IMR-90 (cell line): ENCODE measurements at regions not wholly inside any gene's neighbourhood (a gene's known extent, or its start where the extent isn't known, plus 50 kb on each side); places are given as distances from the start of the nearest gene placed in this dataset.

ENCODE experiments used
- ATAC-seq: fragments of 200-7000 bp; cut with Tn5 transposase; 2 replicates; pipeline ENCODE4 v1.9.1; 2020; ENCODE audit warnings: low read depth, mild to moderate bottlenecking, moderate library complexity
- BruUV-seq: library from RNA; stranded (reverse); fragments of 400-500 nt; replicated peaks from 2 replicates; lab custom pipeline; 2021; lab: Mats Ljungman, UMichigan
- CTCF ChIA-PET: fragments of 300-600 bp; formaldehyde crosslinking; extraction: SDS; loops from one replicate; lab custom pipeline; 2021; ENCODE audit warnings: antibody characterized with exemption; lab: Yijun Ruan, JAX
- POLR2A ChIA-PET: fragments of 300-600 bp; sonication (Branson Sonifier 250); formaldehyde crosslinking; loops from one replicate; lab custom pipeline; 2022; ENCODE audit warnings: antibody characterized with exemption; ENCODE audit not compliant: unreplicated experiment; lab: Charles Lee
- DNase-seq: peaks from one replicate; pipeline ENCODE4 v3.0.0; 2013
- H2AFZ ChIP-seq: replicated peaks from 2 replicates; pipeline ENCODE3; 2013; ENCODE audit warnings: low read length, mild to moderate bottlenecking; ENCODE audit not compliant: poor library complexity
- H2AK5ac ChIP-seq: 2 replicates; pipeline ENCODE4 v1.6.1; 2013; ENCODE audit warnings: low read depth, low read length, inconsistent platforms
- H2AK9ac ChIP-seq: replicated peaks from 2 replicates; pipeline ENCODE3; 2013; ENCODE audit warnings: mild to moderate bottlenecking, low read depth, low read length, moderate library complexity; ENCODE audit not compliant: poor library complexity
- H2BK120ac ChIP-seq: 2 replicates; pipeline ENCODE4 v1.6.1; 2013; ENCODE audit warnings: low read depth, low read length, inconsistent platforms
- H2BK15ac ChIP-seq: 3 replicates; pipeline ENCODE4 v1.6.1; 2013; ENCODE audit warnings: low read depth, low read length, inconsistent platforms
- H2BK20ac ChIP-seq: 2 replicates; pipeline ENCODE4 v1.6.1; 2013; ENCODE audit warnings: low read depth, mild to moderate bottlenecking, inconsistent platforms, low read length, moderate library complexity
- H2BK5ac ChIP-seq: 2 replicates; pipeline ENCODE4 v1.6.1; 2013; ENCODE audit warnings: mild to moderate bottlenecking, low read depth, low read length, inconsistent platforms; ENCODE audit not compliant: poor library complexity, severe bottlenecking
- H3K14ac ChIP-seq: replicated peaks from 2 replicates; pipeline ENCODE4 v1.6.1; 2013; ENCODE audit warnings: low read depth, low read length, inconsistent platforms
- H3K18ac ChIP-seq: 2 replicates; pipeline ENCODE4 v1.6.1; 2013; ENCODE audit warnings: low read depth, low read length, control low read depth
- H3K23ac ChIP-seq: 2 replicates; pipeline ENCODE4 v1.6.1; 2013; ENCODE audit warnings: low read depth, low read length, inconsistent platforms
- H3K27ac ChIP-seq: 2 replicates; pipeline ENCODE4 v1.5.1; 2013; ENCODE audit warnings: mild to moderate bottlenecking, control low read depth, low read length; ENCODE audit not compliant: insufficient read depth
- H3K27me3 ChIP-seq: 2 replicates; pipeline ENCODE4 v1.6.1; 2013; ENCODE audit warnings: low read length; ENCODE audit not compliant: control insufficient read depth, insufficient read depth
- H3K36me3 ChIP-seq: 2 replicates; pipeline ENCODE4 v1.6.1; 2013; ENCODE audit warnings: low read length, mixed read lengths; ENCODE audit not compliant: control insufficient read depth, insufficient read depth
- H3K4ac ChIP-seq: 2 replicates; pipeline ENCODE4 v1.6.1; 2013; ENCODE audit warnings: low read depth, low read length, inconsistent platforms
- H3K4me1 ChIP-seq: 2 replicates; pipeline ENCODE4 v1.6.1; 2013; ENCODE audit warnings: low read length, mixed read lengths; ENCODE audit not compliant: control insufficient read depth, insufficient read depth
- H3K4me2 ChIP-seq: 2 replicates; pipeline ENCODE4 v1.6.1; 2013; ENCODE audit warnings: low read depth, mild to moderate bottlenecking, control low read depth, low read length, moderate library complexity
- H3K4me3 ChIP-seq: 2 replicates; pipeline ENCODE4 v1.5.1; 2013; ENCODE audit warnings: low read depth, mild to moderate bottlenecking, control low read depth, low read length, moderate library complexity; ENCODE audit not compliant: insufficient read depth
- H3K56ac ChIP-seq: 2 replicates; pipeline ENCODE4 v1.6.1; 2013; ENCODE audit warnings: low read length, inconsistent platforms; ENCODE audit not compliant: insufficient read depth; ENCODE audit errors: extremely low read depth
- H3K79me1 ChIP-seq, 2 experiments: 2 replicates each; pipeline ENCODE4 v1.6.1; 2013; ENCODE audit warnings: low read length in 2 of 2, inconsistent platforms in 1 of 2, low read depth in 1 of 2
- H3K9ac ChIP-seq: 2 replicates; pipeline ENCODE4 v1.6.1; 2013; ENCODE audit warnings: low read depth, low read length, control low read depth
- H3K9me1 ChIP-seq: 2 replicates; pipeline ENCODE4 v1.6.1; 2013; ENCODE audit warnings: low read length, inconsistent platforms; ENCODE audit not compliant: insufficient read depth
- H3K9me3 ChIP-seq: 2 replicates; pipeline ENCODE4 v1.6.1; 2013; ENCODE audit warnings: low read length; ENCODE audit not compliant: control insufficient read depth, insufficient read depth
- H4K20me1 ChIP-seq: 2 replicates; pipeline ENCODE4 v1.6.1; 2013; ENCODE audit warnings: low read length, inconsistent platforms; ENCODE audit not compliant: insufficient read depth
- H4K5ac ChIP-seq: 2 replicates; pipeline ENCODE4 v1.6.1; 2013; ENCODE audit warnings: mild to moderate bottlenecking, low read depth, low read length, control low read depth
- H4K8ac ChIP-seq, 2 experiments: 2 replicates each; pipeline ENCODE4 v1.6.1; 2013; ENCODE audit warnings: low read depth in 2 of 2, low read length in 2 of 2, control low read depth in 1 of 2, inconsistent platforms in 1 of 2
- H4K91ac ChIP-seq: 2 replicates; pipeline ENCODE4 v1.6.1; 2013; ENCODE audit warnings: low read depth, low read length, inconsistent platforms; ENCODE audit not compliant: insufficient read depth
- BHLHE40 ChIP-seq: fragments of 150-350 bp; IDR thresholded peaks from 2 replicates; pipeline ENCODE4 v1.6.1; 2016; ENCODE audit warnings: mild to moderate bottlenecking, low read depth, low read length
- CEBPB ChIP-seq: IDR thresholded peaks from 2 replicates; pipeline ENCODE4 v1.6.1; 2012; ENCODE audit warnings: low read depth, low read length, improper control_type of control experiment
- CHD1 ChIP-seq: IDR thresholded peaks from 2 replicates; pipeline ENCODE4 v1.6.1; 2012; ENCODE audit warnings: low read depth, low read length, improper control_type of control experiment
- CTCF ChIP-seq: conservative IDR thresholded peaks from 2 replicates; pipeline ENCODE4 v1.5.1; 2012; ENCODE audit warnings: mild to moderate bottlenecking, low read depth, low read length, improper control_type of control experiment
- ELK1 ChIP-seq: fragments of 150-350 bp; IDR thresholded peaks from 2 replicates; pipeline ENCODE4 v1.6.1; 2016; ENCODE audit warnings: low read depth, mild to moderate bottlenecking, low read length, moderate library complexity, borderline replicate concordance
- FOS ChIP-seq: fragments of 150-350 bp; IDR thresholded peaks from 2 replicates; pipeline ENCODE4 v1.6.1; 2016; ENCODE audit warnings: low read depth, low read length
- MAFK ChIP-seq: IDR thresholded peaks from 2 replicates; pipeline ENCODE4 v1.6.1; 2012; ENCODE audit warnings: low read depth, low read length, improper control_type of control experiment
- MAZ ChIP-seq: IDR thresholded peaks from 2 replicates; pipeline ENCODE4 v1.6.1; 2012; ENCODE audit warnings: low read depth, mild to moderate bottlenecking, low read length, improper control_type of control experiment, moderate library complexity, borderline replicate concordance
- MXI1 ChIP-seq: IDR thresholded peaks from 2 replicates; pipeline ENCODE4 v1.6.1; 2012; ENCODE audit warnings: low read depth, mild to moderate bottlenecking, low read length, moderate library complexity, borderline replicate concordance
- POLR2A ChIP-seq: IDR thresholded peaks from 2 replicates; pipeline ENCODE4 v1.6.1; 2012; ENCODE audit warnings: mild to moderate bottlenecking, low read depth, low read length
- RAD21 ChIP-seq: IDR thresholded peaks from 2 replicates; pipeline ENCODE4 v1.6.1; 2012; ENCODE audit warnings: low read length, improper control_type of control experiment
- RCOR1 ChIP-seq: IDR thresholded peaks from 2 replicates; pipeline ENCODE4 v1.6.1; 2012; ENCODE audit warnings: mild to moderate bottlenecking, low read length, improper control_type of control experiment; ENCODE audit not compliant: insufficient replicate concordance
- RFX5 ChIP-seq: IDR thresholded peaks from 2 replicates; pipeline ENCODE4 v1.8.0; 2012; ENCODE audit warnings: low read depth, mild to moderate bottlenecking, low read length, moderate library complexity
- SMC3 ChIP-seq: fragments of 150-350 bp; IDR thresholded peaks from 2 replicates; pipeline ENCODE4 v1.6.1; 2016; ENCODE audit warnings: low read depth, mild to moderate bottlenecking, antibody characterized with exemption, low read length, moderate library complexity
- WGBS, 2 experiments: methylation state at CpG; one replicate each; pipeline versions ENCODE4 v1.1.5 to v1.1.7; 2013; ENCODE audit warnings: missing lambda C conversion rate in 2 of 2; ENCODE audit not compliant: insufficient read length in 1 of 2; ENCODE audit errors: extremely low coverage in 2 of 2; 5-methylcytosine and 5-hydroxymethylcytosine counted together
- dilution Hi-C: fragments of 300-500 bp; cut with HindIII; formaldehyde crosslinking; loops from one replicate; pipeline ENCODE4 v1.14.3; 2018; ENCODE audit warnings: low sequenced_read_pairs; ENCODE audit not compliant: unreplicated experiment
- in situ Hi-C: fragments of 300-500 bp; cut with MboI; formaldehyde crosslinking; loops from 3 replicates; pipeline ENCODE4 v1.14.3; 2019; ENCODE audit warnings: low sequenced_read_pairs, inconsistent platforms, mixed read lengths
- intact Hi-C: fragments of 100-400 bp; cut with micrococcal nuclease; formaldehyde crosslinking; loops from 2 replicates; pipeline ENCODE4 v1.10.0; 2022
- TF ChIP-seq, protein P1 (sequence below): fragments of 150-350 bp; IDR thresholded peaks from 2 replicates; pipeline ENCODE4 v1.6.1; 2017; ENCODE audit warnings: mild to moderate bottlenecking, antibody characterized with exemption, low read length, low read depth

DNA sequence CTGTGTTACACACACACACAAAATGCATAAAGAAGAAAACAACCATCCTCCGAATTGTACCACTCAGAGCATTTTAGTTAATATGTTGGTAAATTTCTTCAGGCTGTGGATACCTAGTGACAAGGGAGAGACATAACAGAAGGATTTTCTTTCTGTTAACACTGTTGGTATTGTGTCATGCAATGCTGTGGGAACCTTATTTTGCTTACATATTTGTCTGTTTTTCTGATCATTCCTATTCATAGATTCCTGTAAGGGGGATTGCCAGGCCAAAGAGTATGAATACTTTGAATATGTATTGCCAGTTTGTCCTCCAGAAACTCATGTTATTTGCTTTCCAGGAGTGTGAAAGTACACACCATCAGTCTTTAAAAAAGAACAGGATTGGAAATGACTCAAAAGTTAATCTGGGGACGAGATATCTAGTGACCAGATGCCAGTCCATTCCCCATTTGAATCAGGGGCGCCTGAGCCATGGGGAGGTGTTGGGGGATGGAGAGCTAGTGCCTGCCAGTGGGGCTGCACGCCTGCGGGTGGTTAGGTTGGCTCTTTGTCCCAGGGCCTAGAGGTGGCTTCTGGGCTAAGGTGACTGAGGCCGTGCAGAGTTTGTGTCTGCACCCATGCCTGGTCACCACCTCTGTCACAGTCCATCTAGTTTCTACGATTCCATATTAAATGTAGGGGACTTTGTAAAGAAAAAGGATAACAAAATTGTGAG is 142.0 kb downstream of the PTPN20 start:
- ATAC-seq = 0 out of 2 replicates have a peak, but pooled peaks have one; percentile 35
- in situ Hi-C loops = no loop called here
- no peak overlapping the region for H2AFZ ChIP-seq

More for the DNA sequence above, 142.0 kb downstream of the PTPN20 start:
- H3K9me3 ChIP-seq = no peaks in the 10 kb centered on the region
- H2BK120ac ChIP-seq = no peak overlapping the region
- no peak overlapping the region for H2AK9ac ChIP-seq
- ChIA-PET CTCF (no interaction called here), POLR2A (no interaction called here)
- TF ChIP-seq RFX5 (no peak), BHLHE40 (no peak), POLR2A (no peak), CEBPB (no peak), FOS (no peak), ELK1 (no peak), CHD1 (no peak), MAZ (no peak), MAFK (no peak), RAD21 (no peak), MXI1 (no peak), CTCF (no peak), SMC3 (no peak), RCOR1 (no peak)
- TF ChIP-seq, protein P1, sequence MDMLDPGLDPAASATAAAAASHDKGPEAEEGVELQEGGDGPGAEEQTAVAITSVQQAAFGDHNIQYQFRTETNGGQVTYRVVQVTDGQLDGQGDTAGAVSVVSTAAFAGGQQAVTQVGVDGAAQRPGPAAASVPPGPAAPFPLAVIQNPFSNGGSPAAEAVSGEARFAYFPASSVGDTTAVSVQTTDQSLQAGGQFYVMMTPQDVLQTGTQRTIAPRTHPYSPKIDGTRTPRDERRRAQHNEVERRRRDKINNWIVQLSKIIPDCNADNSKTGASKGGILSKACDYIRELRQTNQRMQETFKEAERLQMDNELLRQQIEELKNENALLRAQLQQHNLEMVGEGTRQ = no peak
- H3K18ac ChIP-seq = no peak overlapping the region; the same call in 1 of the 2 replicates
- no peak overlapping the region for H3K9ac ChIP-seq
- no peak overlapping the region for H2BK20ac ChIP-seq
- H3K27me3 ChIP-seq = no peaks in the 10 kb centered on the region; the same call in 1 of the 2 replicates
- no TSS peak for BruUV-seq
- peaks cover 9% of the 10 kb centered on the region; the same call in 1 of the 2 replicates for H3K4me1 ChIP-seq
- no peak for DNase-seq
- dilution Hi-C loops = no loop called here
- H3K14ac ChIP-seq = no peak overlapping the region
- no peak overlapping the region for H2BK15ac ChIP-seq
- H3K4me3 ChIP-seq = no peak overlapping the region
- H2BK5ac ChIP-seq = no peak overlapping the region
- H3K79me1 ChIP-seq = no peaks in the 10 kb centered on the region
- H4K20me1 ChIP-seq = no peaks in the 10 kb centered on the region
- H3K4me2 ChIP-seq = no peak overlapping the region
- H3K23ac ChIP-seq = no peak overlapping the region
- no peak overlapping the region for H4K5ac ChIP-seq
- H3K56ac ChIP-seq = no peak overlapping the region
- no peaks in the 10 kb centered on the region for H3K36me3 ChIP-seq
- no peak overlapping the region for H4K8ac ChIP-seq
- H4K91ac ChIP-seq = no peak overlapping the region
- no peaks in the 10 kb centered on the region for H3K9me1 ChIP-seq
- no peak overlapping the region for H3K27ac ChIP-seq
- H2AK5ac ChIP-seq = no peak overlapping the region
- intact Hi-C loops = loop anchor here (5.0 kb wide), 1 partner anchor 54 kb away; no protein-coding TSS in a partner anchor
- WGBS, 2 experiments = no CpG with 5 or more reads among the region's 7 CpGs
- H3K4ac ChIP-seq = no peak overlapping the region
